NB4 (cell line): ENCODE measurements at regions not wholly inside any gene's neighbourhood (a gene's known extent, or its start where the extent isn't known, plus 50 kb on each side); places are given as distances from the start of the nearest gene placed in this dataset.

Experiments
- CTCF ChIP-seq: IDR thresholded peaks from one replicate; pipeline ENCODE4 v1.5.1; 2012; ENCODE audit warnings: low read depth, low read length
- POLR2A ChIP-seq: IDR thresholded peaks from 2 replicates; pipeline ENCODE4 v1.6.1; 2011; ENCODE audit warnings: mild to moderate bottlenecking; ENCODE audit not compliant: insufficient read length; ENCODE audit errors: extremely low read depth

GRCh38 chr12:78324234-78324633, 493.5 kb downstream of the NAV3 start:
- no peak for TF ChIP-seq POLR2A
- TF ChIP-seq CTCF = no peak
